H9 (cell line): ENCODE measurements at regions not wholly inside any gene's neighbourhood (a gene's known extent, or its start where the extent isn't known, plus 50 kb on each side); places are given as distances from the start of the nearest gene placed in this dataset.

Experiments
- DNase-seq: peaks from one replicate; pipeline ENCODE4 v3.0.0-alpha.2; 2017
- H2AFZ ChIP-seq: one replicate; pipeline ENCODE4 v1.6.1; 2013; ENCODE audit warnings: mild to moderate bottlenecking, low read length, control low read depth, moderate library complexity
- H2AK5ac ChIP-seq: 2 replicates; pipeline ENCODE4 v1.6.1; 2013; ENCODE audit warnings: low read length, control low read depth, mixed read lengths; ENCODE audit not compliant: insufficient read length
- H2BK120ac ChIP-seq: one replicate; pipeline ENCODE4 v1.6.1; 2013; ENCODE audit warnings: low read depth, mild to moderate bottlenecking, low read length, control low read depth, inconsistent platforms; ENCODE audit not compliant: poor library complexity, severe bottlenecking
- H2BK12ac ChIP-seq: 2 replicates; pipeline ENCODE4 v1.6.1; 2013; ENCODE audit warnings: low read length, control low read depth, mixed read lengths, low read depth; ENCODE audit not compliant: insufficient read length
- H2BK15ac ChIP-seq: 2 replicates; pipeline ENCODE4 v1.6.1; 2013; ENCODE audit warnings: low read depth, low read length, control low read depth
- H2BK20ac ChIP-seq: one replicate; pipeline ENCODE4 v1.6.1; 2013; ENCODE audit warnings: low read depth, mild to moderate bottlenecking, low read length, control low read depth, inconsistent platforms; ENCODE audit not compliant: poor library complexity, severe bottlenecking
- H2BK5ac ChIP-seq: 2 replicates; pipeline ENCODE4 v1.6.1; 2013; ENCODE audit warnings: low read length, control low read depth, mixed read lengths; ENCODE audit not compliant: insufficient read length
- H3K14ac ChIP-seq: 2 replicates; pipeline ENCODE4 v1.6.1; 2013; ENCODE audit warnings: low read length, control low read depth; ENCODE audit not compliant: insufficient read depth
- H3K18ac ChIP-seq: 2 replicates; pipeline ENCODE4 v1.6.1; 2013; ENCODE audit warnings: low read depth, mild to moderate bottlenecking, mixed read lengths, low read length, control low read depth; ENCODE audit not compliant: insufficient read length
- H3K23ac ChIP-seq: 2 replicates; pipeline ENCODE4 v1.6.1; 2013; ENCODE audit warnings: low read length, control low read depth, mixed read lengths, low read depth; ENCODE audit not compliant: insufficient read length
- H3K23me2 ChIP-seq: 2 replicates; pipeline ENCODE4 v1.6.1; 2013; ENCODE audit warnings: low read depth, mild to moderate bottlenecking, mixed read lengths, low read length, control low read depth; ENCODE audit not compliant: insufficient read length, poor library complexity, severe bottlenecking
- H3K27ac ChIP-seq: 2 replicates; pipeline ENCODE4 v1.5.1; 2013; ENCODE audit warnings: low read length, control low read depth, mixed read lengths, low read depth; ENCODE audit not compliant: insufficient read length
- H3K27me3 ChIP-seq: 2 replicates; pipeline ENCODE4 v1.6.1; 2013; ENCODE audit warnings: low read length, control low read depth, inconsistent platforms; ENCODE audit not compliant: insufficient read depth
- H3K4ac ChIP-seq: 2 replicates; pipeline ENCODE4 v1.6.1; 2013; ENCODE audit warnings: low read depth, mild to moderate bottlenecking, control low read depth, inconsistent platforms, low read length, moderate library complexity
- H3K4me1 ChIP-seq: 2 replicates; pipeline ENCODE4 v1.6.1; 2013; ENCODE audit warnings: low read length, control low read depth, inconsistent platforms; ENCODE audit not compliant: insufficient read depth
- H3K4me2 ChIP-seq: 2 replicates; pipeline ENCODE4 v1.6.1; 2013; ENCODE audit warnings: low read length, control low read depth, mixed read lengths; ENCODE audit not compliant: insufficient read length, insufficient read depth
- H3K56ac ChIP-seq: 2 replicates; pipeline ENCODE4 v1.6.1; 2013; ENCODE audit warnings: low read depth, mild to moderate bottlenecking, mixed read lengths, low read length, control low read depth; ENCODE audit not compliant: insufficient read length
- H3K79me1 ChIP-seq: 2 replicates; pipeline ENCODE4 v1.6.1; 2013; ENCODE audit warnings: low read depth, mild to moderate bottlenecking, moderate library complexity, low read length, control low read depth, inconsistent platforms; ENCODE audit not compliant: insufficient read depth, poor library complexity, severe bottlenecking
- H3K79me2 ChIP-seq: 2 replicates; pipeline ENCODE4 v1.6.1; 2013; ENCODE audit warnings: low read length, control low read depth, inconsistent platforms; ENCODE audit not compliant: insufficient read depth
- H3K9ac ChIP-seq: 2 replicates; pipeline ENCODE4 v1.6.1; 2013; ENCODE audit warnings: low read length, control low read depth, mixed read lengths; ENCODE audit not compliant: insufficient read length; ENCODE audit errors: extremely low read depth
- H3K9me3 ChIP-seq: one replicate; pipeline ENCODE4 v1.6.1; 2013; ENCODE audit warnings: low read depth, low read length, inconsistent platforms; ENCODE audit not compliant: control insufficient read depth
- H3T11ph ChIP-seq: one replicate; pipeline ENCODE4 v1.6.1; 2013; ENCODE audit warnings: mild to moderate bottlenecking, low read length, control low read depth, inconsistent platforms
- H4K20me1 ChIP-seq: one replicate; pipeline ENCODE4 v1.6.1; 2013; ENCODE audit not compliant: control insufficient read depth, insufficient read length, insufficient read depth
- H4K5ac ChIP-seq: 2 replicates; pipeline ENCODE4 v1.6.1; 2013; ENCODE audit warnings: low read depth, mild to moderate bottlenecking, mixed read lengths, low read length, control low read depth; ENCODE audit not compliant: insufficient read length
- H4K8ac ChIP-seq: replicated peaks from 2 replicates; pipeline ENCODE4 v1.6.1; 2013; ENCODE audit warnings: low read length, control low read depth, mixed read lengths, low read depth; ENCODE audit not compliant: insufficient read length
- H4K91ac ChIP-seq: 2 replicates; pipeline ENCODE4 v1.6.1; 2013; ENCODE audit warnings: low read depth, mild to moderate bottlenecking, moderate library complexity, mixed read lengths, low read length, control low read depth; ENCODE audit not compliant: insufficient read length
- H3K27ac Mint-ChIP-seq, 3 experiments: 2 replicates in 2 of 3; 3 replicates in 1 of 3; pipeline ENCODE4 v1.8.0; 2020 to 2021; ENCODE audit warnings: mixed read lengths in 3 of 3, mild to moderate bottlenecking in 1 of 3, moderate library complexity in 1 of 3
- H3K27me3 Mint-ChIP-seq: 2 replicates; pipeline ENCODE4 v1.8.0; 2021; ENCODE audit warnings: low read depth, mild to moderate bottlenecking, moderate library complexity, mixed read lengths
- H3K36me3 Mint-ChIP-seq, 3 experiments: 2 replicates in 2 of 3; 3 replicates in 1 of 3; pipeline ENCODE4 v1.8.0; 2020 to 2021; ENCODE audit warnings: low read depth in 3 of 3, mixed read lengths in 3 of 3; ENCODE audit not compliant: insufficient read depth in 1 of 3
- H3K4me1 Mint-ChIP-seq, 2 experiments: 2 replicates each; pipeline ENCODE4 v1.8.0; 2020; ENCODE audit warnings: mixed read lengths in 2 of 2
- H3K4me3 Mint-ChIP-seq, 2 experiments: 2 replicates in 1 of 2; 3 replicates in 1 of 2; pipeline ENCODE4 v1.8.0; 2020 to 2021; ENCODE audit warnings: mild to moderate bottlenecking in 2 of 2, mixed read lengths in 2 of 2, moderate library complexity in 1 of 2
- H3K9me3 Mint-ChIP-seq, 2 experiments: 2 replicates in 1 of 2; 3 replicates in 1 of 2; pipeline ENCODE4 v1.8.0; 2020; ENCODE audit warnings: mild to moderate bottlenecking in 2 of 2, mixed read lengths in 2 of 2, moderate library complexity in 1 of 2
- CTCF ChIP-seq: fragments of 200-600 bp; sonication (generic); conservative IDR thresholded peaks from 3 replicates; pipeline ENCODE4 v1.8.0; 2021; ENCODE audit warnings: antibody characterized with exemption, mild to moderate bottlenecking
- WGBS: extraction: QIAGEN DNeasy Blood & Tissue Kit; methylation state at CpG from one replicate; pipeline ENCODE4 v1.1.7; 2013; ENCODE audit warnings: missing lambda C conversion rate, low lambda C conversion rate, mixed read lengths; ENCODE audit not compliant: insufficient read length; ENCODE audit errors: extremely low coverage; 5-methylcytosine and 5-hydroxymethylcytosine counted together

GRCh38 chr6:19214231-19214630 is 622.9 kb upstream of the ID4 start:
- Histone ChIP-seq H4K5ac (no peak overlapping the region), H3K4me1 (no peaks in the 10 kb centered on the region), H2BK20ac (no peak overlapping the region), H3K9me3 (no peaks in the 10 kb centered on the region), H2BK12ac (no peak overlapping the region), H3K18ac (no peak overlapping the region), H2AK5ac (no peak overlapping the region), H2BK120ac (no peak overlapping the region), H2AFZ (no peak overlapping the region), H3K4ac (no peak overlapping the region), H2BK15ac (no peak overlapping the region), H4K8ac (no peak overlapping the region), H3K23ac (no peak overlapping the region), H4K91ac (no peak overlapping the region), H2BK5ac (no peak overlapping the region), H3K4me2 (no peak overlapping the region), H3T11ph (no peak overlapping the region), H3K27me3 (no peaks in the 10 kb centered on the region), H3K27ac (no peak overlapping the region), H3K79me1 (no peaks in the 10 kb centered on the region), H3K79me2 (no peaks in the 10 kb centered on the region), H3K14ac (no peak overlapping the region), H3K9ac (no peak overlapping the region), H3K56ac (no peak overlapping the region), H4K20me1 (no peaks in the 10 kb centered on the region), H3K23me2 (no peaks in the 10 kb centered on the region)
- TF ChIP-seq CTCF, result no peak
- Mint-ChIP-seq H3K4me1 (no peaks in the 10 kb centered on the region), H3K4me3 (no peak overlapping the region), H3K9me3 (peaks cover 4 to 7% of the 10 kb centered on the region in 2 experiments; a peak in 3 of 5 replicates), H3K36me3 (peaks cover 3 to 10% (median 4%) of the 10 kb centered on the region in 3 experiments; a peak in 5 of 7 replicates), H3K27ac (no peak overlapping the region), H3K27me3 (peaks cover 1% of the 10 kb centered on the region; the same call in 1 of the 2 replicates)
- no CpG with 5 or more reads among the region's 2 CpGs for WGBS
- no peak for DNase-seq
